GM10266 (cell line): ENCODE measurements at regions not wholly inside any gene's neighbourhood (a gene's known extent, or its start where the extent isn't known, plus 50 kb on each side); places are given as distances from the start of the nearest gene placed in this dataset.

Experiments
- DNase-seq: peaks from one replicate; pipeline ENCODE4 v3.0.0; 2012; ENCODE audit errors: extremely low spot score
- CTCF ChIP-seq: IDR thresholded peaks from 2 replicates; pipeline ENCODE4 v1.5.1; 2012; ENCODE audit warnings: mild to moderate bottlenecking, low read depth; ENCODE audit not compliant: control insufficient read depth, insufficient read depth; ENCODE audit errors: missing control alignments

GRCh38 chr2:161557538-161557937 is 66.7 kb upstream of the SLC4A10 start:
- DNase-seq: no peak
- no peak for TF ChIP-seq CTCF

GRCh38 chr2:161564906-161565305 is 59.3 kb upstream of the SLC4A10 start:
- DNase-seq: no peak
- TF ChIP-seq CTCF: no peak

- DNase-seq: no peak
- no peak for TF ChIP-seq CTCF
Observed at GRCh38 chr2:161569401-161569800, 54.8 kb upstream of the SLC4A10 start.

- DNase-seq: no peak
- peak; percentile 2 for TF ChIP-seq CTCF
Observed at GRCh38 chr2:161570424-161571050, 53.7 kb upstream of the SLC4A10 start.

GRCh38 chr2:161571051-161571429 is 53.2 kb upstream of the SLC4A10 start:
- no peak for TF ChIP-seq CTCF

More at GRCh38 chr2:161571051-161571429, 53.2 kb upstream of the SLC4A10 start:
- no peak for DNase-seq
